GM12878 (cell line): ENCODE measurements at regions not wholly inside any gene's neighbourhood (a gene's known extent, or its start where the extent isn't known, plus 50 kb on each side); places are given as distances from the start of the nearest gene placed in this dataset.
"Not testable (repeated sequence)": the region's sequence is repeated elsewhere in the genome, so short reads cannot be mapped to it uniquely, and the experiment has no call there.

Source experiments
- ATAC-seq: fragments of 200-7000 bp; cut with Tn5 transposase; 3 replicates; pipeline ENCODE4 v1.9.1; 2020; ENCODE audit warnings: mild to moderate bottlenecking, moderate library complexity
- BruUV-seq: library from RNA; stranded (reverse); fragments of 400-500 nt; replicated peaks from 2 replicates; lab custom pipeline; 2021; lab: Mats Ljungman, UMichigan
- CTCF ChIA-PET: fragments of 300-600 bp; sonication (Branson Sonifier 250); formaldehyde crosslinking; extraction: SDS; loops from one replicate; lab custom pipeline; 2021; ENCODE audit warnings: inconsistent platforms; lab: Yijun Ruan, JAX
- POLR2A ChIA-PET: fragments of 350-600 bp; formaldehyde crosslinking; extraction: SDS; loops from one replicate; lab custom pipeline; 2021; ENCODE audit warnings: inconsistent platforms; lab: Charles Lee
- RAD21 ChIA-PET: fragments of 300-600 bp; sonication (Branson Sonifier 250); formaldehyde crosslinking; loops from one replicate; lab custom pipeline; 2023; ENCODE audit warnings: antibody characterized with exemption; ENCODE audit not compliant: unreplicated experiment; lab: Charles Lee
- SMC1A ChIA-PET: fragments of 300-600 bp; sonication (Branson Sonifier 250); formaldehyde crosslinking; loops from one replicate; lab custom pipeline; 2023; ENCODE audit not compliant: unreplicated experiment, uncharacterized antibody; lab: Charles Lee
- DNase-seq: peaks from one replicate; pipeline ENCODE4 v3.0.0-alpha.2; 2011; ENCODE audit warnings: low read depth, low spot score
- FAIRE-seq: peaks from 3 replicates; lab custom pipeline; 2011; peaks lifted over from hg19 to GRCh38; lab: Jason Lieb, UNC
- H2AFZ ChIP-seq: 2 replicates; pipeline ENCODE4 v1.6.0; 2011; ENCODE audit warnings: low read depth, low read length, control low read depth; ENCODE audit not compliant: control insufficient read depth
- H3K27ac ChIP-seq: 2 replicates; pipeline ENCODE4 v1.5.1; 2011; ENCODE audit warnings: control low read depth; ENCODE audit not compliant: control insufficient read depth, insufficient read depth
- H3K27me3 ChIP-seq, 2 experiments: replicated peaks in 1 of 2; 2 replicates each; pipeline versions ENCODE4 v1.6.0 to v1.6.1; 2011; ENCODE audit warnings: low read length in 1 of 2; ENCODE audit not compliant: control insufficient read depth in 2 of 2, insufficient read depth in 2 of 2
- H3K36me3 ChIP-seq, 2 experiments: 2 replicates each; pipeline ENCODE4 v1.5.1; 2011; ENCODE audit warnings: low read length in 1 of 2; ENCODE audit not compliant: control insufficient read depth in 2 of 2, insufficient read depth in 2 of 2
- H3K4me1 ChIP-seq: 2 replicates; pipeline ENCODE4 v1.6.1; 2011; ENCODE audit warnings: mild to moderate bottlenecking, low read length, moderate library complexity, mixed read lengths; ENCODE audit not compliant: control insufficient read depth, insufficient read depth
- H3K4me2 ChIP-seq: 2 replicates; pipeline ENCODE4 v1.6.0; 2011; ENCODE audit warnings: control low read depth; ENCODE audit not compliant: control insufficient read depth, insufficient read depth
- H3K4me3 ChIP-seq: fragments of 200-600 bp; sonication (generic); 2 replicates; pipeline ENCODE4 v1.5.1; 2016
- H3K79me2 ChIP-seq: 2 replicates; pipeline ENCODE4 v1.6.0; 2011; ENCODE audit warnings: low read length; ENCODE audit not compliant: control insufficient read depth, insufficient read depth
- H3K9ac ChIP-seq: 2 replicates; pipeline ENCODE4 v1.8.0; 2011; ENCODE audit warnings: low read length, control low read depth, mixed read lengths; ENCODE audit not compliant: control insufficient read depth, insufficient read depth
- H3K9me3 ChIP-seq: replicated peaks from 3 replicates; pipeline ENCODE4 v1.5.1; 2011; ENCODE audit warnings: mild to moderate bottlenecking, low read length; ENCODE audit not compliant: control insufficient read depth, insufficient read depth
- H4K20me1 ChIP-seq: 2 replicates; pipeline ENCODE4 v1.6.0; 2011; ENCODE audit not compliant: control insufficient read depth, insufficient read depth
- ASH2L ChIP-seq: fragments of 300-600, 200-600 bp; sonication (generic); IDR thresholded peaks from 2 replicates; pipeline ENCODE4 v1.6.1; 2017; ENCODE audit warnings: low read depth, mild to moderate bottlenecking, borderline replicate concordance
- ATF2 ChIP-seq: IDR thresholded peaks from 2 replicates; pipeline ENCODE4 v1.6.1; 2012; ENCODE audit warnings: low read length, inconsistent platforms
- CEBPB ChIP-seq, 2 experiments: fragments of 150-350 bp in 1 of 2; IDR thresholded peaks; 2 replicates each; pipeline ENCODE4 v1.6.1; 2012 to 2014; ENCODE audit warnings: low read depth in 2 of 2, low read length in 2 of 2, borderline replicate concordance in 1 of 2, inconsistent platforms in 1 of 2
- EP300 ChIP-seq, 2 experiments: fragments of 150-350 bp in 1 of 2; IDR thresholded peaks; 2 replicates each; pipeline ENCODE4 v1.6.1; 2011 to 2012; ENCODE audit warnings: low read depth in 2 of 2, low read length in 2 of 2, borderline replicate concordance in 1 of 2, improper control_type of control experiment in 1 of 2, inconsistent platforms in 1 of 2; ENCODE audit not compliant: control insufficient read depth in 1 of 2
- HSF1 ChIP-seq: fragments of 150-350 bp; IDR thresholded peaks from 2 replicates; pipeline ENCODE4 v1.6.1; 2014; ENCODE audit warnings: mild to moderate bottlenecking, low read depth, low read length
- NFYA ChIP-seq: IDR thresholded peaks from 2 replicates; pipeline ENCODE4 v1.6.1; 2011; ENCODE audit warnings: low read depth, mild to moderate bottlenecking, low read length, improper control_type of control experiment, borderline replicate concordance
- PML ChIP-seq: IDR thresholded peaks from 2 replicates; pipeline ENCODE4 v1.6.1; 2012; ENCODE audit warnings: low read length, inconsistent platforms
- RBBP5 ChIP-seq: fragments of 200-600 bp; sonication (generic); conservative IDR thresholded peaks from 2 replicates; pipeline ENCODE4 v1.6.1; 2016
- SKIL ChIP-seq: fragments of 450-650 bp; IDR thresholded peaks from 2 replicates; pipeline ENCODE4 v1.6.1; 2017; ENCODE audit warnings: mild to moderate bottlenecking, low read depth, inconsistent platforms; ENCODE audit not compliant: poor library complexity, severe bottlenecking
- TCF3 ChIP-seq: IDR thresholded peaks from 2 replicates; pipeline ENCODE4 v1.6.1; 2012; ENCODE audit warnings: low read depth, mild to moderate bottlenecking, low read length, borderline replicate concordance; ENCODE audit not compliant: insufficient read depth
- USF1 ChIP-seq: IDR thresholded peaks from 2 replicates; pipeline ENCODE4 v1.6.1; 2011; ENCODE audit warnings: borderline replicate concordance, low read depth, mild to moderate bottlenecking, moderate library complexity, mixed read lengths, low read length; ENCODE audit not compliant: insufficient read depth; ENCODE audit errors: extremely low read length
- WGBS: methylation state at CpG from one replicate; pipeline ENCODE4 v1.1.6; 2016; ENCODE audit warnings: low lambda C conversion rate; ENCODE audit not compliant: insufficient replicate concordance, insufficient coverage; ENCODE audit errors: missing lambda C conversion rate; 5-methylcytosine and 5-hydroxymethylcytosine counted together
- in situ Hi-C: fragments of 300-500 bp; cut with MboI; formaldehyde crosslinking; loops from 9 replicates; pipeline ENCODE4 v1.14.3; 2018; ENCODE audit warnings: mixed read lengths
- intact Hi-C: fragments of 100-400 bp; cut with micrococcal nuclease; formaldehyde crosslinking; loops from one replicate; pipeline ENCODE4 v1.14.2; 2022; ENCODE audit not compliant: unreplicated experiment

- TF ChIP-seq HSF1, result no peak
- no peak for TF ChIP-seq SKIL
- no peak for TF ChIP-seq EP300 (IDR thresholded peaks at IDR 0.05; ENCODE audit: borderline replicate concordance in 1 of 2, control insufficient read depth in 1 of 2, low read depth in 2 of 2, low read length in 2 of 2)
- no peak for TF ChIP-seq NFYA
- no peak for TF ChIP-seq ASH2L
- no peak for TF ChIP-seq PML
- no peak for TF ChIP-seq RBBP5
- no peak for TF ChIP-seq USF1
- no peak for TF ChIP-seq CEBPB (IDR thresholded peaks at IDR 0.05; ENCODE audit: borderline replicate concordance in 1 of 2, low read depth in 2 of 2, low read length in 2 of 2)
- TF ChIP-seq TCF3, result no peak
- TF ChIP-seq ATF2, result no peak
Measured at GRCh38 chr3:107227091-107227490, 150.1 kb upstream of the CCDC54 start (continued).

GRCh38 chr3:107233877-107234276, 143.4 kb upstream of the CCDC54 start:
- H3K79me2 ChIP-seq, H3K36me3 ChIP-seq, BruUV-seq, H3K27me3 ChIP-seq, H3K4me2 ChIP-seq, H3K4me1 ChIP-seq, H3K9ac ChIP-seq, H4K20me1 ChIP-seq, H3K4me3 ChIP-seq, ATAC-seq, FAIRE-seq, RAD21 ChIA-PET, H2AFZ ChIP-seq, DNase-seq, H3K27ac ChIP-seq, POLR2A ChIA-PET, H3K9me3 ChIP-seq: not testable (repeated sequence)
- WGBS, result 48% methylated on average over 4 of the region's 4 CpGs
- intact Hi-C loops, result loop anchor here (10.0 kb wide), 4 partner anchors 291 to 1241 kb away; partner anchors contain the start of gene BBX
- in situ Hi-C loops, result loop anchor here (10.0 kb wide), 3 partner anchors 521 to 1241 kb away; no protein-coding TSS in a partner anchor
- ChIA-PET CTCF (interaction anchor here (0.5 to 4.7 kb wide), 7 partner anchors 12 to 1244 kb away, joined by 3 to 40 read pairs (median 4); no protein-coding TSS in a partner anchor), SMC1A (interaction anchor here (1.5 kb wide), 1 partner anchor 694 kb away, joined by 3 read pairs; no protein-coding TSS in a partner anchor)
